ENCODE measurements at regions not wholly inside any gene's neighbourhood (a gene's known extent, or its start where the extent isn't known, plus 50 kb on each side); places are given as distances from the start of the nearest gene placed in this dataset.
"Not testable (repeated sequence)": the region's sequence is repeated elsewhere in the genome, so short reads cannot be mapped to it uniquely, and the experiment has no call there.

DNA sequence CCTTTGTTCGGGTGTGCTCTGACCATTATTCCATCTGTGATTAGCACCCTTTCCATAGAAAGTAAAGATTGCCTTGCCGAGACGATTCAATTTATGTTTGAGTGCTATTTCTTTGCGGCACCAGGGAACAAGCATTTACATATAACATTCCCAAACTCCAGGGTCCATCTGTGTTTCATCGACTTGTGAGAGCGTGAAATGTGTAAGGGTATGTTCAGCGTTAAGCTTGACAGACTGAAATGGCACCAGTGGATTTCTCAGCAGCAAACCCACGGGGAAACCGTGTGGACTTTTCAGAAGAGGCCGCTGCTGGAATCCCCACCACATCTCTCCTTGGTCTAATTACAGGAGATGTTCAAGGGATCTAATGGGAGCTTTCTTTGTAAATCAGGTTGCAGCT lies 270.5 kb downstream of the TCERG1L start:
- DNase-seq = no peak
- no peaks in the 10 kb centered on the region for H3K4me1 ChIP-seq (ENCODE audit: control insufficient read depth, insufficient read depth, low read length, poor library complexity, severe bottlenecking)
- no peaks in the 10 kb centered on the region for H3K9me3 ChIP-seq (ENCODE audit: control insufficient read depth, low read length)
- no peak overlapping the region for H3K27ac ChIP-seq (ENCODE audit: insufficient read depth, low read length, poor library complexity, severe bottlenecking)
- H3K4me3 ChIP-seq (ENCODE audit: insufficient read depth, low read depth, low read length, poor library complexity, severe bottlenecking) = no peak overlapping the region
- H3K27me3 ChIP-seq (replicated peaks; ENCODE audit: control insufficient read depth, insufficient read depth, low read length, poor library complexity, severe bottlenecking) = no peaks in the 10 kb centered on the region
- no peaks in the 10 kb centered on the region for H3K36me3 ChIP-seq (ENCODE audit: control insufficient read depth, insufficient read depth, low read length)

DNA sequence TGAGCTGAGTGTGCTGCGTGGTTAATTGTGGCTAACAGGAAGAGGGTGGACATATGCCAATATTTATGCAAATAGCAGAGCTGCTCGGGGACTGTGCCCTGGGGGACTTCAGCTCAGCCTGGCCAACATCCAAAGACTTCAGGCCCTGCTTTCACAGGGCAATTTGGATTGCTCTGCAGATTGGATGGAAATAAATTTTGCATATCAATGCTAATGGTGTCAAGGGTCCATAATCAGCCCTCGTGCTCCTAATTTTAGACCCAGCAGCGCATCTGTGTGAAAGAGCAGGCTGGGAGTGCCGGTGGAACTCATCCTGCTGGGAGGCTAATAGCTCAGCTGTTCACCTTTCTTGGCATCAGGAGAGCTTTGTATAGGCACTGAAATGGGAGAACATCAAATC lies 270.1 kb downstream of the TCERG1L start:
- Histone ChIP-seq H3K27ac (ENCODE audit: insufficient read depth, low read length, poor library complexity, severe bottlenecking) (no peak overlapping the region), H3K4me3 (ENCODE audit: insufficient read depth, low read depth, low read length, poor library complexity, severe bottlenecking) (no peak overlapping the region), H3K36me3 (ENCODE audit: control insufficient read depth, insufficient read depth, low read length) (no peaks in the 10 kb centered on the region), H3K4me1 (ENCODE audit: control insufficient read depth, insufficient read depth, low read length, poor library complexity, severe bottlenecking) (no peaks in the 10 kb centered on the region), H3K9me3 (ENCODE audit: control insufficient read depth, low read length) (no peaks in the 10 kb centered on the region), H3K27me3 (replicated peaks; ENCODE audit: control insufficient read depth, insufficient read depth, low read length, poor library complexity, severe bottlenecking) (no peaks in the 10 kb centered on the region)
- DNase-seq = no peak

DNA sequence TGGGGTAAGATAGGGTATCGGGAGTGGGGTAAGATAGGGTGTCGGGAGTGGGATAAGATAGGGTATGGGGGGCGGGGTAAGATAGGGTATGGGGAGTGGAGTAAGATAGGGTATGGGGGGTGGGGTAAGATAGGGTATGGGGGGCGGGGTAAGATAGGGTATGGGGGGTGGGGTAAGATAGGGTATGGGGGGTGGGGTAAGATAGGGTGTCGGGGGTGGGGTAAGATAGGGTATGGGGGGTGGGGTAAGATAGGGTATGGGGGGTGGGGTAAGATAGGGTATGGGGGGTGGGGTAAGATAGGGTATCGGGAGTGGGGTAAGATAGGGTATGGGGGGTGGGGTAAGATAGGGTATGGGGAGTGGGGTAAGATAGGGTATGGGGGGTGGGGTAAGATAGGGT lies 269.5 kb downstream of the TCERG1L start:
- H3K27me3 ChIP-seq (replicated peaks; ENCODE audit: control insufficient read depth, insufficient read depth, low read length, poor library complexity, severe bottlenecking); H3K27ac ChIP-seq (ENCODE audit: insufficient read depth, low read length, poor library complexity, severe bottlenecking); DNase-seq; H3K4me1 ChIP-seq (ENCODE audit: control insufficient read depth, insufficient read depth, low read length, poor library complexity, severe bottlenecking); H3K36me3 ChIP-seq (ENCODE audit: control insufficient read depth, insufficient read depth, low read length); H3K4me3 ChIP-seq (ENCODE audit: insufficient read depth, low read depth, low read length, poor library complexity, severe bottlenecking); H3K9me3 ChIP-seq (ENCODE audit: control insufficient read depth, low read length): not testable (repeated sequence)

All from effector memory CD4-positive, alpha-beta T cell (primary cell).